HepG2 (cell line): ENCODE measurements at regions not wholly inside any gene's neighbourhood (a gene's known extent, or its start where the extent isn't known, plus 50 kb on each side); places are given as distances from the start of the nearest gene placed in this dataset.

ENCODE experiments used
- ATAC-seq: fragments of 200-7000 bp; cut with Tn5 transposase; 3 replicates; pipeline ENCODE4 v1.9.1; 2020; ENCODE audit warnings: mild to moderate bottlenecking, moderate library complexity
- BruUV-seq: library from RNA; stranded (reverse); fragments of 400-500 nt; replicated peaks from 2 replicates; lab custom pipeline; 2021; lab: Mats Ljungman, UMichigan
- CTCF ChIA-PET: fragments of 300-600 bp; formaldehyde crosslinking; extraction: SDS; loops from one replicate; lab custom pipeline; 2021; ENCODE audit warnings: low total read pairs, inconsistent platforms, low intra/inter-chr PET ratio; lab: Yijun Ruan, JAX
- POLR2A ChIA-PET: fragments of 350-600 bp; sonication (Branson Sonifier 250); formaldehyde crosslinking; loops from one replicate; lab custom pipeline; 2020; ENCODE audit warnings: antibody characterized with exemption, inconsistent platforms; lab: Yijun Ruan, JAX
- DNase-seq: peaks from one replicate; pipeline ENCODE4 v3.0.0-alpha.2; 2015; ENCODE audit warnings: low spot score
- FAIRE-seq: peaks from 3 replicates; lab custom pipeline; 2011; peaks lifted over from hg19 to GRCh38; lab: Jason Lieb, UNC
- H2AFZ ChIP-seq: one replicate; pipeline ENCODE4 v1.6.1; 2011; ENCODE audit warnings: low read length, inconsistent platforms
- H3K27ac ChIP-seq: fragments of 300-600 bp; 3 replicates; pipeline ENCODE4 v1.8.0; 2011; ENCODE audit warnings: mixed run types, mild to moderate bottlenecking, mixed read lengths, low read length, inconsistent platforms; ENCODE audit not compliant: insufficient read depth; ENCODE audit errors: extremely low read length
- H3K27me3 ChIP-seq, 2 experiments: fragments of 200-600 bp in 1 of 2; 2 replicates in 1 of 2; 3 replicates in 1 of 2; pipeline versions ENCODE4 v1.6.0 to v1.8.0; 2011; ENCODE audit warnings: low read length in 2 of 2, mild to moderate bottlenecking in 2 of 2, moderate library complexity in 2 of 2, inconsistent platforms in 1 of 2; ENCODE audit not compliant: insufficient read depth in 2 of 2, control insufficient read depth in 1 of 2
- H3K36me3 ChIP-seq, 2 experiments: fragments of 200-600 bp in 1 of 2; replicated peaks in 1 of 2; 2 replicates in 1 of 2; 3 replicates in 1 of 2; pipeline versions ENCODE4 v1.5.1 to v1.8.0; 2011; ENCODE audit warnings: low read length in 2 of 2, inconsistent platforms in 1 of 2; ENCODE audit not compliant: insufficient read depth in 2 of 2, control insufficient read depth in 1 of 2
- H3K4me1 ChIP-seq: 2 replicates; pipeline ENCODE4 v1.5.1; 2012; ENCODE audit warnings: low read length, inconsistent platforms; ENCODE audit not compliant: insufficient read depth
- H3K4me2 ChIP-seq: 2 replicates; pipeline ENCODE4 v1.6.0; 2011; ENCODE audit warnings: low read depth, low read length, inconsistent platforms
- H3K4me3 ChIP-seq, 3 experiments: fragments of 200-600 bp in 1 of 3; sonication (generic), shearing (Covaris generic) in 1 of 3; replicated peaks in 1 of 3; 2 replicates each; pipeline ENCODE4 v1.5.1; 2011 to 2016; ENCODE audit warnings: low read length in 3 of 3, inconsistent platforms in 2 of 3, low read depth in 2 of 3, mild to moderate bottlenecking in 2 of 3, control low read depth in 1 of 3, mixed read lengths in 1 of 3; ENCODE audit not compliant: insufficient read depth in 1 of 3
- H3K79me2 ChIP-seq: one replicate; pipeline ENCODE4 v1.6.1; 2011; ENCODE audit warnings: low read length, inconsistent platforms; ENCODE audit not compliant: insufficient read depth
- H3K9ac ChIP-seq: 2 replicates; pipeline ENCODE4 v1.6.0; 2011; ENCODE audit warnings: mild to moderate bottlenecking, low read depth, low read length, inconsistent platforms; ENCODE audit not compliant: insufficient read depth
- H3K9me3 ChIP-seq: 2 replicates; pipeline ENCODE4 v1.5.1; 2012; ENCODE audit warnings: mild to moderate bottlenecking, low read length
- H4K20me1 ChIP-seq: 2 replicates; pipeline ENCODE4 v1.6.0; 2011; ENCODE audit warnings: inconsistent platforms, mild to moderate bottlenecking, low read length, moderate library complexity; ENCODE audit not compliant: insufficient read depth
- ESRRA ChIP-seq: sonication (generic); formaldehyde crosslinking; IDR thresholded peaks from 2 replicates; pipeline ENCODE4 v1.5.1; 2020; ENCODE audit warnings: mild to moderate bottlenecking, low read depth, missing genetic modification reagents
- FOXA1 ChIP-seq, 2 experiments: fragments of 450-650 bp in 1 of 2; sonication (generic) in 1 of 2; formaldehyde crosslinking in 1 of 2; IDR thresholded peaks; 2 replicates each; pipeline versions ENCODE4 v1.4.0 to v1.6.1; 2016 to 2020; ENCODE audit warnings: missing genetic modification reagents in 1 of 2
- HIVEP1 ChIP-seq: sonication (generic); formaldehyde crosslinking; IDR thresholded peaks from 2 replicates; pipeline ENCODE4 v1.4.0; 2020; ENCODE audit warnings: mild to moderate bottlenecking, missing genetic modification reagents
- HOXD1 ChIP-seq: sonication (generic); formaldehyde crosslinking; IDR thresholded peaks from 2 replicates; pipeline ENCODE4 v1.5.0; 2020; ENCODE audit warnings: missing genetic modification reagents
- MBD4 ChIP-seq: IDR thresholded peaks from 2 replicates; pipeline ENCODE4 v1.6.1; 2012; ENCODE audit warnings: low read length, inconsistent platforms, borderline replicate concordance
- PAX8 ChIP-seq: sonication (generic); formaldehyde crosslinking; IDR thresholded peaks from 2 replicates; pipeline ENCODE4 v1.8.0; 2022; ENCODE audit warnings: mild to moderate bottlenecking, missing genetic modification reagents, borderline replicate concordance
- RAD21 ChIP-seq: fragments of 450-650 bp; formaldehyde crosslinking; IDR thresholded peaks from 2 replicates; pipeline ENCODE4 v1.5.0; 2020; ENCODE audit warnings: mild to moderate bottlenecking
- RELA ChIP-seq: sonication (generic); formaldehyde crosslinking; IDR thresholded peaks from 2 replicates; pipeline ENCODE4 v1.4.0; 2020; ENCODE audit warnings: missing genetic modification reagents
- RFX5 ChIP-seq: IDR thresholded peaks from 2 replicates; pipeline ENCODE4 v1.6.1; 2011; ENCODE audit warnings: low read depth, low read length, improper control_type of control experiment
- ZBTB1 ChIP-seq: sonication (generic); formaldehyde crosslinking; IDR thresholded peaks from 2 replicates; pipeline ENCODE4 v1.4.0; 2020; ENCODE audit warnings: missing genetic modification reagents, borderline replicate concordance
- ZNF761 ChIP-seq: sonication (generic); formaldehyde crosslinking; conservative IDR thresholded peaks from 2 replicates; pipeline ENCODE4 v1.4.0; 2020; ENCODE audit warnings: mild to moderate bottlenecking, missing genetic modification reagents
- WGBS: methylation state at CpG from one replicate; pipeline ENCODE4 v1.1.6; 2017; ENCODE audit warnings: low lambda C conversion rate; 5-methylcytosine and 5-hydroxymethylcytosine counted together
- in situ Hi-C: cut with HindIII; loops from 2 replicates; pipeline ENCODE4 v1.10.0; 2017; ENCODE audit warnings: low pct_unique_long_range_greater_than_20kb; ENCODE audit not compliant: extremely low pct_ligation_motif_present
- intact Hi-C: fragments of 100-400 bp; cut with micrococcal nuclease; formaldehyde crosslinking; loops from one replicate; pipeline ENCODE4 v1.10.0; 2022; ENCODE audit not compliant: unreplicated experiment
- TF ChIP-seq, protein P1 (sequence below): sonication (generic); formaldehyde crosslinking; IDR thresholded peaks from 2 replicates; pipeline ENCODE4 v1.5.1; 2020; ENCODE audit warnings: missing genetic modification reagents, mild to moderate bottlenecking, borderline replicate concordance
- TF ChIP-seq, protein P2 (sequence below): IDR thresholded peaks from 2 replicates; pipeline ENCODE4 v1.4.0; 2020; ENCODE audit warnings: mild to moderate bottlenecking, missing genetic modification reagents
- TF ChIP-seq, protein P3 (sequence below): sonication (generic); formaldehyde crosslinking; IDR thresholded peaks from 2 replicates; pipeline ENCODE4 v1.9.0; 2021; ENCODE audit warnings: missing genetic modification reagents, borderline replicate concordance
- TF ChIP-seq, protein P4 (sequence below): sonication (generic); formaldehyde crosslinking; IDR thresholded peaks from 2 replicates; pipeline ENCODE4 v1.5.1; 2020; ENCODE audit warnings: missing genetic modification reagents, mild to moderate bottlenecking, borderline replicate concordance
- TF ChIP-seq, protein P5 (sequence below): IDR thresholded peaks from 2 replicates; pipeline ENCODE4 v1.6.1; 2016; ENCODE audit warnings: missing genetic modification reagents, missing compliant biosample characterization

DNA sequence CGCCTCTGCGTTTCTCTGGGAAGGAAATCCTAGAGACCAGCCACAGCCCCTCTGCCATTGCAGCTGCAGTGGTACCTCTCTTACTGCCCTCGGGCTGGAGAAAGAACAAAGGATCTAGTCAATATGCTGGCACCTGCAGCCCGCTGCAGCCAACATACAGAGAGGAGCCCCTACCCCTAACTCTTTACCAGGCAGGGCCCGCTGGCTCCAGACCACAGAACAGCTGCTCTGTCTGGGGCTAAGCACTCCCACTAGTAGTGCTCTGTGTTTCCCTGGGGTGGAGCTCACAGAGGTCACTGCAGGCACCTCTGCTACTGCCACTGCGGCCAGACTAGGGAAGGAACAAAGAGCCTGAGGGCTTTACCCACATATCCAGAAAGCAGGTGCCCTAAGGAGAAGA lies 93.8 kb upstream of the IMPG1 start:
- no peaks in the 10 kb centered on the region for H3K27me3 ChIP-seq
- CTCF ChIA-PET: no interaction called here
- H3K4me2 ChIP-seq: no peak overlapping the region
- TF ChIP-seq, protein P1, sequence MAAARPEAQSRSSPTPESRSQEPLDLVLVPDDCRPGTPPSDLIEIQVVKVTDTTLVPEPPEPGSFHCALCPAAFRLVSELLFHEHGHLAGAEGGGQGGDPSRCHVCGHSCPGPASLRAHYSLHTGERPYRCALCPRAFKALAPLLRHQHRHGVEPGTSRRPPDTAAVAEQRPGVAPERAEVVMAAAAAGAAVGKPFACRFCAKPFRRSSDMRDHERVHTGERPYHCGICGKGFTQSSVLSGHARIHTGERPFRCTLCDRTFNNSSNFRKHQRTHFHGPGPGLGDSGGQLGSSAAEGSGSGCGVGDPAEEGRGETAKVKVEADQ: no peak
- TF ChIP-seq RFX5 (no peak), ZBTB1 (CRISPR knock-in tag) (no peak), PAX8 (CRISPR knock-in tag) (no peak), MBD4 (no peak), ESRRA (CRISPR knock-in tag) (no peak), RAD21 (CRISPR knock-in tag) (no peak), HOXD1 (CRISPR knock-in tag) (no peak), RELA (CRISPR knock-in tag) (no peak), HIVEP1 (CRISPR knock-in tag) (no peak), ZNF761 (no peak), FOXA1 (IDR thresholded peaks at IDR 0.05) (no peak), FOXA1 (CRISPR knock-in tag; IDR thresholded peaks at IDR 0.05) (no peak)
- TF ChIP-seq, protein P2, sequence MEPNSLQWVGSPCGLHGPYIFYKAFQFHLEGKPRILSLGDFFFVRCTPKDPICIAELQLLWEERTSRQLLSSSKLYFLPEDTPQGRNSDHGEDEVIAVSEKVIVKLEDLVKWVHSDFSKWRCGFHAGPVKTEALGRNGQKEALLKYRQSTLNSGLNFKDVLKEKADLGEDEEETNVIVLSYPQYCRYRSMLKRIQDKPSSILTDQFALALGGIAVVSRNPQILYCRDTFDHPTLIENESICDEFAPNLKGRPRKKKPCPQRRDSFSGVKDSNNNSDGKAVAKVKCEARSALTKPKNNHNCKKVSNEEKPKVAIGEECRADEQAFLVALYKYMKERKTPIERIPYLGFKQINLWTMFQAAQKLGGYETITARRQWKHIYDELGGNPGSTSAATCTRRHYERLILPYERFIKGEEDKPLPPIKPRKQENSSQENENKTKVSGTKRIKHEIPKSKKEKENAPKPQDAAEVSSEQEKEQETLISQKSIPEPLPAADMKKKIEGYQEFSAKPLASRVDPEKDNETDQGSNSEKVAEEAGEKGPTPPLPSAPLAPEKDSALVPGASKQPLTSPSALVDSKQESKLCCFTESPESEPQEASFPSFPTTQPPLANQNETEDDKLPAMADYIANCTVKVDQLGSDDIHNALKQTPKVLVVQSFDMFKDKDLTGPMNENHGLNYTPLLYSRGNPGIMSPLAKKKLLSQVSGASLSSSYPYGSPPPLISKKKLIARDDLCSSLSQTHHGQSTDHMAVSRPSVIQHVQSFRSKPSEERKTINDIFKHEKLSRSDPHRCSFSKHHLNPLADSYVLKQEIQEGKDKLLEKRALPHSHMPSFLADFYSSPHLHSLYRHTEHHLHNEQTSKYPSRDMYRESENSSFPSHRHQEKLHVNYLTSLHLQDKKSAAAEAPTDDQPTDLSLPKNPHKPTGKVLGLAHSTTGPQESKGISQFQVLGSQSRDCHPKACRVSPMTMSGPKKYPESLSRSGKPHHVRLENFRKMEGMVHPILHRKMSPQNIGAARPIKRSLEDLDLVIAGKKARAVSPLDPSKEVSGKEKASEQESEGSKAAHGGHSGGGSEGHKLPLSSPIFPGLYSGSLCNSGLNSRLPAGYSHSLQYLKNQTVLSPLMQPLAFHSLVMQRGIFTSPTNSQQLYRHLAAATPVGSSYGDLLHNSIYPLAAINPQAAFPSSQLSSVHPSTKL (CRISPR knock-in tag): no peak
- TF ChIP-seq, protein P3, sequence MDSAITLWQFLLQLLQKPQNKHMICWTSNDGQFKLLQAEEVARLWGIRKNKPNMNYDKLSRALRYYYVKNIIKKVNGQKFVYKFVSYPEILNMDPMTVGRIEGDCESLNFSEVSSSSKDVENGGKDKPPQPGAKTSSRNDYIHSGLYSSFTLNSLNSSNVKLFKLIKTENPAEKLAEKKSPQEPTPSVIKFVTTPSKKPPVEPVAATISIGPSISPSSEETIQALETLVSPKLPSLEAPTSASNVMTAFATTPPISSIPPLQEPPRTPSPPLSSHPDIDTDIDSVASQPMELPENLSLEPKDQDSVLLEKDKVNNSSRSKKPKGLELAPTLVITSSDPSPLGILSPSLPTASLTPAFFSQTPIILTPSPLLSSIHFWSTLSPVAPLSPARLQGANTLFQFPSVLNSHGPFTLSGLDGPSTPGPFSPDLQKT (CRISPR knock-in tag): no peak
- TF ChIP-seq, protein P4, sequence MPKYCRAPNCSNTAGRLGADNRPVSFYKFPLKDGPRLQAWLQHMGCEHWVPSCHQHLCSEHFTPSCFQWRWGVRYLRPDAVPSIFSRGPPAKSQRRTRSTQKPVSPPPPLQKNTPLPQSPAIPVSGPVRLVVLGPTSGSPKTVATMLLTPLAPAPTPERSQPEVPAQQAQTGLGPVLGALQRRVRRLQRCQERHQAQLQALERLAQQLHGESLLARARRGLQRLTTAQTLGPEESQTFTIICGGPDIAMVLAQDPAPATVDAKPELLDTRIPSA (CRISPR knock-in tag): no peak
- TF ChIP-seq, protein P5, sequence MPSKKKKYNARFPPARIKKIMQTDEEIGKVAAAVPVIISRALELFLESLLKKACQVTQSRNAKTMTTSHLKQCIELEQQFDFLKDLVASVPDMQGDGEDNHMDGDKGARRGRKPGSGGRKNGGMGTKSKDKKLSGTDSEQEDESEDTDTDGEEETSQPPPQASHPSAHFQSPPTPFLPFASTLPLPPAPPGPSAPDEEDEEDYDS (CRISPR knock-in tag): no peak
- H3K9me3 ChIP-seq: peaks cover 48% of the 10 kb centered on the region
- intact Hi-C loops: no loop called here
- H3K4me3 ChIP-seq: no peak overlapping the region
- in situ Hi-C loops: no loop called here
- 43% methylated on average over 5 of the region's 6 CpGs for WGBS
- no peaks in the 10 kb centered on the region for H3K4me1 ChIP-seq
- no peaks in the 10 kb centered on the region for H3K79me2 ChIP-seq
- no TSS peak for BruUV-seq
- no peak for FAIRE-seq
- ATAC-seq: no peak
- POLR2A ChIA-PET: no interaction called here
- no peaks in the 10 kb centered on the region for H3K36me3 ChIP-seq
- H3K9ac ChIP-seq: no peak overlapping the region
- H4K20me1 ChIP-seq: no peaks in the 10 kb centered on the region
- H3K27ac ChIP-seq: no peak overlapping the region
- H2AFZ ChIP-seq: no peak overlapping the region
- no peak for DNase-seq
